Lung (tissue), 11 donors: ENCODE measurements at regions not wholly inside any gene's neighbourhood (a gene's known extent, or its start where the extent isn't known, plus 50 kb on each side); places are given as distances from the start of the nearest gene placed in this dataset.
"Not testable (repeated sequence)": the region's sequence is repeated elsewhere in the genome, so short reads cannot be mapped to it uniquely, and the experiment has no call there.

ENCODE experiments used
- ATAC-seq: fragments of 200-7000 bp; cut with Tn5 transposase; one replicate; pipeline ENCODE4 v1.9.1; 2020; ENCODE audit warnings: moderate number of reproducible peaks; ENCODE audit not compliant: insufficient read depth, low FRiP score
- DNase-seq, 3 donors: peaks; one replicate each; pipeline ENCODE4 v3.0.0-alpha.2; 2013 to 2017
- H3K27ac ChIP-seq, 2 donors: one replicate each; pipeline ENCODE4 v1.5.1; 2013; ENCODE audit warnings: mild to moderate bottlenecking in 2 of 2, moderate library complexity in 2 of 2, control low read depth in 1 of 2, inconsistent platforms in 1 of 2, low read depth in 1 of 2, low read length in 1 of 2
- H3K27me3 ChIP-seq, 3 donors: one replicate each; pipeline ENCODE4 v1.5.1; 2013; ENCODE audit warnings: low read length in 2 of 3; ENCODE audit not compliant: control insufficient read depth in 3 of 3, insufficient read depth in 3 of 3
- H3K36me3 ChIP-seq, 4 donors: one replicate each; pipeline ENCODE4 v1.5.1; 2013; ENCODE audit warnings: low read length in 4 of 4, mild to moderate bottlenecking in 1 of 4, moderate library complexity in 1 of 4; ENCODE audit not compliant: control insufficient read depth in 4 of 4, insufficient read depth in 4 of 4
- H3K4me1 ChIP-seq, 5 donors: one replicate each; pipeline ENCODE4 v1.5.1; 2013; ENCODE audit warnings: low read length in 5 of 5, mild to moderate bottlenecking in 2 of 5, moderate library complexity in 1 of 5; ENCODE audit not compliant: control insufficient read depth in 5 of 5, insufficient read depth in 5 of 5
- H3K4me3 ChIP-seq: one replicate; pipeline ENCODE4 v1.5.1; 2013; ENCODE audit warnings: mild to moderate bottlenecking, control low read depth, moderate library complexity
- H3K9ac ChIP-seq, 2 donors: one replicate each; pipeline ENCODE4 v1.5.1; 2013; ENCODE audit warnings: low read length in 2 of 2, control low read depth in 1 of 2; ENCODE audit not compliant: insufficient read depth in 1 of 2
- H3K9me3 ChIP-seq, 4 donors: one replicate each; pipeline ENCODE4 v1.5.1; 2013; ENCODE audit warnings: low read length in 3 of 4, mild to moderate bottlenecking in 1 of 4, moderate library complexity in 1 of 4; ENCODE audit not compliant: control insufficient read depth in 4 of 4, insufficient read depth in 3 of 4
- WGBS, 2 donors: extraction: QIAGEN DNeasy Blood & Tissue Kit; methylation state at CpG; one replicate each; pipeline ENCODE4 v1.1.7; 2013; 5-methylcytosine and 5-hydroxymethylcytosine counted together
- TF ChIP-seq, protein P1 (sequence below): IDR thresholded peaks from 2 replicates; pipeline ENCODE4 v1.5.1; 2012; ENCODE audit warnings: mild to moderate bottlenecking; ENCODE audit errors: control extremely low read depth, extremely low read depth
- donor health status: control.
- donor health status: control.
- donor health status: Bipolar disorder and iron deficiency.
- donor health status: healthy.
- donor health status: DM: yes; HTN: yes; CAD: no.

DNA sequence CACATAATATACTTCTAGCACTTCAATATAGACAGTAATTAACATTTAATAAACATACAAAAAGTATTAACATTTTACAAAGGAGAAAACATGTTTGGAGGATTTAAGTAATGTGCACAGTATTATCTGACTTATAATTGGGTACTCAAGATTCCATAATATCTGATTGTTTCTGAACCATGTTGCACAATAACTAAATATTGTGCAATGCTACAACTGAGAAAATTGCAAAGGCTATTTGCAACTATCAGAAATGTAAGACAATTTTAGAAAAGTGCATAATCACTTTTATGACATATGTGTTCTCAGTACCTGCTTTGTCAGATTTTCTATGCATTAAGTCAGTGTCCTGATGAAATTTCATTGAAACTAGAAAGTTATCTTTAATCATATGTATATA lies 934.6 kb downstream of the SOCS6 start:
- H3K27ac ChIP-seq, result no peak overlapping the region
- TF ChIP-seq, protein P1, sequence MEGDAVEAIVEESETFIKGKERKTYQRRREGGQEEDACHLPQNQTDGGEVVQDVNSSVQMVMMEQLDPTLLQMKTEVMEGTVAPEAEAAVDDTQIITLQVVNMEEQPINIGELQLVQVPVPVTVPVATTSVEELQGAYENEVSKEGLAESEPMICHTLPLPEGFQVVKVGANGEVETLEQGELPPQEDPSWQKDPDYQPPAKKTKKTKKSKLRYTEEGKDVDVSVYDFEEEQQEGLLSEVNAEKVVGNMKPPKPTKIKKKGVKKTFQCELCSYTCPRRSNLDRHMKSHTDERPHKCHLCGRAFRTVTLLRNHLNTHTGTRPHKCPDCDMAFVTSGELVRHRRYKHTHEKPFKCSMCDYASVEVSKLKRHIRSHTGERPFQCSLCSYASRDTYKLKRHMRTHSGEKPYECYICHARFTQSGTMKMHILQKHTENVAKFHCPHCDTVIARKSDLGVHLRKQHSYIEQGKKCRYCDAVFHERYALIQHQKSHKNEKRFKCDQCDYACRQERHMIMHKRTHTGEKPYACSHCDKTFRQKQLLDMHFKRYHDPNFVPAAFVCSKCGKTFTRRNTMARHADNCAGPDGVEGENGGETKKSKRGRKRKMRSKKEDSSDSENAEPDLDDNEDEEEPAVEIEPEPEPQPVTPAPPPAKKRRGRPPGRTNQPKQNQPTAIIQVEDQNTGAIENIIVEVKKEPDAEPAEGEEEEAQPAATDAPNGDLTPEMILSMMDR, result no peak
- DNase-seq (peak in 2 of 3 donors; percentile 37 to 68), ATAC-seq (no peak)
- H3K9ac ChIP-seq, result no peak overlapping the region
- no peak overlapping the region for H3K4me3 ChIP-seq
- H3K36me3 ChIP-seq, result no peaks in the 10 kb centered on the region
- no peaks in the 10 kb centered on the region for H3K27me3 ChIP-seq
- no peaks in the 10 kb centered on the region for H3K9me3 ChIP-seq
- H3K4me1 ChIP-seq, result no peaks in the 10 kb centered on the region

DNA sequence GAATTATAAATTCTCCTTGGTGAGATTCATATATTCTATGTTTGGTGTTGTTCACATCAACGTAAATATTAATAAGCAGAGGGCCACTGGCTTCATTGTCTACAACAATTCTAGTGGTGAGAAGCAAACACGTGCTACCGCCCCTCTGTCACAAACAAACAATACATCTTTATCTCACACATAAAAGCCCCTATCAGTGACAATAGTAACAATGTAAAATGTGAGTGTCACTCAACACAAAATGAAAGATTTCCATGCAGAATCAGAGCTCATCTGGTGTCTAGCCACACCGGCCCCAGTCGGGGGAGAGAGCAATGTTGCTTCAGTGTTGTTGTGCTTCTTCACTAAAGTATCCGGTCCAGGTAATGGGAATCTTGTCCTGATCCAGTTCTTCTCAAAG lies 932.6 kb downstream of the SOCS6 start:
- H3K27me3 ChIP-seq, result no peaks in the 10 kb centered on the region

DNA sequence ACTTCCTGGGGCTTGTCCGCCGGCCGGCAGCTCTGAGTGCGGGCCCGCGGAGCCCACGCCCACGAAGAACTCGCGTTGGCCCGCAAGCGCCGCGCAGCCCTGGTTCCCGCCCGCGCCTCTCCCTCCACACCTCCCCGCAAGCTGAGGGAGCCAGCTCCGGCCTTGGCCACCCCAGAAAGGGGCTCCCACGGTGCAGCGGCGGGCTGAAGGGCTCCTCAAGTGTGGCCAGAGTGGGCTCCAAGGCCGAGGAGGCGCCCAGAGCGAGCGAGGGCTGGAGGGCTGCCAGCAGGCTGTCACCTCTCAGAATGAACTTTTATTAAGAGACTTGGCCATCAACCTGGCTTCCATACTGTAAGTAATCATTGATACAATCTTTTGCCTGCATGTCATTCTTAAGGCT lies 923.9 kb downstream of the SOCS6 start:
- H3K9ac ChIP-seq, H3K27me3 ChIP-seq, H3K9me3 ChIP-seq, ATAC-seq, DNase-seq, H3K36me3 ChIP-seq, H3K4me1 ChIP-seq, H3K4me3 ChIP-seq, H3K27ac ChIP-seq: not testable (repeated sequence)
- WGBS, 2 donors, result 94 to 98% methylated on average over 26 of the region's 26 CpGs

More for the DNA sequence above, 932.6 kb downstream of the SOCS6 start:
- Histone ChIP-seq H3K4me3 (no peak overlapping the region), H3K4me1 (no peaks in the 10 kb centered on the region), H3K27ac (no peak overlapping the region), H3K36me3 (no peaks in the 10 kb centered on the region), H3K9me3 (no peaks in the 10 kb centered on the region), H3K9ac (no peak overlapping the region)
- TF ChIP-seq, protein P1, result no peak
- no peak for ATAC-seq
- no peak for DNase-seq
- WGBS, 2 donors, result 86 to 93% methylated on average over 6 of the region's 6 CpGs

DNA sequence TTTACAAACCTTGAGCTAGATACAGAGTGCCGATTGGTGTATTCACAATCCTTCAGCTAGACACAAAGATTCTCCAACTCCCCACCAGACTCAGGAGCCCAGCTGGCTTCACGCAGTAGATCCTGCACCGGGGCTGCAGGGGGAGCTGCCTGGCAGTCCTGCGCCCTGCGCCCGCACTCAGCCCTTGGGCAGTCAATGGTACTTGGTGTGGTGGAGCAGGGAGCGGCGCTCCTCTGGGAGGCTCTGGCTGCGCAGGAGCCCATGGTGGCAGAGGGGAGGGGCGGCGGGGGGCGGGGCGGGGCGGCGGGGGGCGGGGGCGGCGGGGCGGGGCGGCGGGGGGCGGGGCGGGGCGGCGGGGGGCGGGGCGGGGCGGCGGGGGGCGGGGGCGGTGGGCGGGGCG lies 923.4 kb downstream of the SOCS6 start:
- H3K9ac ChIP-seq, result no peak overlapping the region
- ATAC-seq (no peak), DNase-seq (no peak)
- TF ChIP-seq, protein P1, result no peak
- H3K4me3 ChIP-seq, result no peak overlapping the region
- peaks cover 0 to 9% (median 0%) of the 10 kb centered on the region in 4 donors for H3K9me3 ChIP-seq
- H3K4me1 ChIP-seq, result no peaks in the 10 kb centered on the region
- H3K27ac ChIP-seq, result no peak overlapping the region
- 74 to 93% methylated on average over 9 to 20 of the region's 33 CpGs for WGBS, 2 donors
- H3K27me3 ChIP-seq, result no peaks in the 10 kb centered on the region
- no peaks in the 10 kb centered on the region for H3K36me3 ChIP-seq
